HG02798 (cell line): ENCODE measurements at regions not wholly inside any gene's neighbourhood (a gene's known extent, or its start where the extent isn't known, plus 50 kb on each side); places are given as distances from the start of the nearest gene placed in this dataset.
A peak's percentile ranks its signal among the peaks of the same experiment; 100 is the strongest.

Experiments
- ATAC-seq: cut with Tn5 transposase; IDR thresholded peaks from one replicate; pipeline ENCODE4 v1.9.1; 2021; ENCODE audit warnings: mild to moderate bottlenecking; ENCODE audit not compliant: unreplicated experiment, poor library complexity

GRCh38 chr2:134087371-134087921, 166.4 kb upstream of the MGAT5 start:
- ATAC-seq: peak; percentile 76

GRCh38 chr2:134089454-134089853, 164.4 kb upstream of the MGAT5 start:
- ATAC-seq: no peak

- no peak for ATAC-seq
These were observed 156.1 kb upstream of the MGAT5 start for GRCh38 chr2:134097740-134098139.

- ATAC-seq: no peak
These were observed 155.6 kb upstream of the MGAT5 start for GRCh38 chr2:134098321-134098720.

- no peak for ATAC-seq
These were observed 154.6 kb upstream of the MGAT5 start for GRCh38 chr2:134099273-134099672.

GRCh38 chr2:134103196-134103595, 150.7 kb upstream of the MGAT5 start:
- ATAC-seq: no peak

- ATAC-seq: no peak
These were observed 149.1 kb upstream of the MGAT5 start for GRCh38 chr2:134104754-134105153.

- no peak for ATAC-seq
These were observed 146.5 kb upstream of the MGAT5 start for GRCh38 chr2:134107402-134107801.

GRCh38 chr2:134108113-134108512, 145.8 kb upstream of the MGAT5 start:
- ATAC-seq: no peak

GRCh38 chr2:134109246-134109645, 144.6 kb upstream of the MGAT5 start:
- no peak for ATAC-seq

- ATAC-seq: no peak
These were observed 144.1 kb upstream of the MGAT5 start for GRCh38 chr2:134109725-134110124.

- ATAC-seq: no peak
These were observed 143.3 kb upstream of the MGAT5 start for GRCh38 chr2:134110532-134110931.

- ATAC-seq: no peak
These were observed 136.2 kb upstream of the MGAT5 start for GRCh38 chr2:134117676-134118075.

GRCh38 chr2:134118279-134119116, 135.4 kb upstream of the MGAT5 start:
- ATAC-seq: peak; percentile 41

- peak; percentile 10 for ATAC-seq
These were observed 134.7 kb upstream of the MGAT5 start for GRCh38 chr2:134119117-134119712.

GRCh38 chr2:134119713-134120405, 134.0 kb upstream of the MGAT5 start:
- ATAC-seq: peak; percentile 71

GRCh38 chr2:134120406-134120732, 133.5 kb upstream of the MGAT5 start:
- peak; percentile 2 for ATAC-seq

- ATAC-seq: peak; percentile 56
These were observed 132.9 kb upstream of the MGAT5 start for GRCh38 chr2:134120733-134121630.

- ATAC-seq: no peak
These were observed 131.3 kb upstream of the MGAT5 start for GRCh38 chr2:134122610-134123009.

GRCh38 chr2:134123332-134123731, 130.5 kb upstream of the MGAT5 start:
- ATAC-seq: no peak
